ENCODE measurements at regions not wholly inside any gene's neighbourhood (a gene's known extent, or its start where the extent isn't known, plus 50 kb on each side); places are given as distances from the start of the nearest gene placed in this dataset.
"Not testable (repeated sequence)": the region's sequence is repeated elsewhere in the genome, so short reads cannot be mapped to it uniquely, and the experiment has no call there.

DNA sequence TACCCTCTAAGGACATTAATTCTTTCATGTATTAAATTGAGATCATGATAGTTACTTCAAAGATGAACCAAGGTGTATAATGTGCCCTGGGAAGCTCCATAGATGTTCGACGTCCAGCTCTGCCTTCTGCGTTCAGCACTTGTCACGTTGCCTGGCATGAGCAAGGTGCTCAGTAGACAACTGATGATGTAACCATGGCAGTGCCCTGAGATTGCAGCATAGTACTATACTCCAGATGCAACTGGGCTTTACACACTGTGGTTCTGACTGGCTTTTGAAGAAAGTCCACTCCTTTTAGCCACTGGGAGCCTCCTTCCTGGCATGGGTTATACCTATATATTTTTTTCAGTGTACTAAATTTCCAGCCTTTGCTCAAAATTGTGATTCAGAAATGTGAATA lies 355.8 kb upstream of the SORCS1 start:
- no peak for DNase-seq (ENCODE audit: low read depth)

DNA sequence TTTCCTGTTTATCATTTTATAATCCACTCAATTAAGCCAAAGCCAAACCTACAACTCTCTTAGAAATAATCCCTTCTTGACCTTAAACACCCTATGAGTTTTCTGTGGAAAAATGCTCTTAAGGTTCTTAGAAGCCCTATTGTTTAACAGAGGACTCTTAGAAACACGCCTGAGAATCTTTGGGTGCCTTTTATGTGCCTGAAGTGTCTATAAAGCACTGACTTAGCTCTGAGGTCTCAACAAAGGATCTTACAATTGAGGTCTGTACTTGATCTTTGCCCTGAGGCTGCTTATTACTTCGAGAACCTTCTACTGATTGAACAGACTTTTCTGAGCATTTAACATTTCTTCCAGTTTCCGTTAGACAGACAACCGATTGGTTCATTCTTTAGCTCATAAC lies 353.3 kb upstream of the SORCS1 start:
- no peak for DNase-seq (ENCODE audit: low read depth)

DNA sequence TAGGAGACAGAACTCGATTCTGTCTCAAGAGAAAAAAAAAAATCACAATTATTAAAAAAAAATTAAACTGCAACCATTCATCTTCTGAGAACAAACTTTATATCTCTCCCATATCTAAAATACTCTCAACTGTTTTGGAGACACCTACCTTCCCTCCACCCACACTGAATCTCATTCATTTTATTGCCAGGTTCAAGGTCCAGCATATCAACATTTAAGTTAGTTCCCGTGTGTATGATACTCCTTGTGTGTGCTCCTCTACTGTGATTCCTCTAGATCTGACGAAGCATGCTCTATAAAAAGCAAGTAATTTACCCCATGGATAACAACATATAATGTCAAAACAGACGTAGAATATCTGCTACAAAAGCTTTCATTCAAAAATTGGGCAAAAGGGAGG lies 351.8 kb upstream of the SORCS1 start:
- DNase-seq (ENCODE audit: low read depth) = no peak

DNA sequence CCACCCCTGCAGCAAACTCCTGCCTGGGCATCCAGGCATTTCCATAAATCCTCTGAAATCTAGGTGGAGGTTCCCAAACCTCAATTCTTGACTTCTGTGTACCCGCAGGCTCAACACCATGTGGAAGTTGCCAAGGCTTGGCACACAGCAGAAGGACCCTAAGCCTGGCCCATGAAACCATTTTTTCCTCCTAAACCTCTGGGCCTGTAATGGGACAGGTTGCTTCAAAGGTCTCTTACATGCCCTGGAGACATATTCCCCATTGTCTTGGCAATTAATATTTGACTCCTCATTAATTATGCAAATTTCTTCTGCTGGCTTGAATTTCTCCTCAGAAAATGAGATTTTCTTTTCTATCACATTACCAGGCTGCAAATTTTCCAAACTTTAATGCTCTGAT lies 339.5 kb upstream of the SORCS1 start:
- DNase-seq (ENCODE audit: low read depth) = not testable (repeated sequence)

DNA sequence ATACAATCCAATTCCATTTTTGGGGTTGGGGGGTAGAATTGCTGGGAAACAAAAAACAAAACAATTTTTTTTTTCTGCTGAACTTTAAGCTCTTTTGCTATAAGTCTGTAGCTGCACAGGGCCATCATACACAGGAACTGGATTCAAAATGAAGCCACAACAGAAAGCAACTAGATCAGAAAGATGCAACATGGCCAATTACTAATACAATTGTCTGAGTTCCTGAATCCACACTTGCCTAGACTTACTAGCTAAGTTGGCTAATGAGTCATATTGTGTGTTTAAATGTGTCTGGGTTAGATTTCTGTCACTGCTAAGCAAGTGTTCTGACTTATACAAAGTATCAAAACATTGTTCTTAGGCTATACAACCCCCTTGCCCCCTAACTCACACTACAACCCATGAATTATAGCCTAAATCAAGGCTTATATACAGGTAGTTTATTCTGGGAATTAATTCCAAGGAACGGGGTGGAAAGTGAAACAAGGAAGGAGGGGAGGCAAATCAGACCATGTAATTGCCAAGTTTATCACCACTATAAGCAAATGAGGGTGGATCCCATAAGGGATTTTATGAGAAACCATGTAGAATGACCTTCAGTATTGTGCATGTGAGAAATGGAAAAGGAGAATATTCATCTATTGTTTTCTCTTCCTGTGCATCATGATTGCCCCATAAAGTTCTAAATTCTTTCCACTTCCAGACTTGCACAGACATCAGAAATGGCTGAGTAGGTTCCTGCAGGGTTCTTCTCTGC lies 337.9 kb upstream of the SORCS1 start:
- DNase-seq (ENCODE audit: low read depth) = no peak

DNA sequence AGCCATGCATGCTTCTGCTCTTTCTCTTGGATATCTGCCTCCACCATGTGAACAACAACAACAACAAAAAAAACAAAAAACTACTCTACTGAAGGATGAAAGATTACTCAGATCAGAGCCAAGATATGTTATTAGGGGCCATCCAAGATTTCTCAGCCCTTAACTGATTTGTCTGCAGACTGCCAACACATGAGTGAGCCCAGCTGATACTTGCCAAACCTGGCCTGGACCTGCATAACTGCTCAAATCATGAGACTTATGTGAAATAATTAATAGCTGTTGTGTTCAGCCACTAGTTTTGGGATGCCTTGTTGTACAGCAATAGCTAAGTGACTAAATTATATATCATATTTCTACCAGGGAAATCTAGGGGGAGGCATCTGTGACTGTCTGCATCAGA lies 334.5 kb upstream of the SORCS1 start:
- no peak for DNase-seq (ENCODE audit: low read depth)

DNA sequence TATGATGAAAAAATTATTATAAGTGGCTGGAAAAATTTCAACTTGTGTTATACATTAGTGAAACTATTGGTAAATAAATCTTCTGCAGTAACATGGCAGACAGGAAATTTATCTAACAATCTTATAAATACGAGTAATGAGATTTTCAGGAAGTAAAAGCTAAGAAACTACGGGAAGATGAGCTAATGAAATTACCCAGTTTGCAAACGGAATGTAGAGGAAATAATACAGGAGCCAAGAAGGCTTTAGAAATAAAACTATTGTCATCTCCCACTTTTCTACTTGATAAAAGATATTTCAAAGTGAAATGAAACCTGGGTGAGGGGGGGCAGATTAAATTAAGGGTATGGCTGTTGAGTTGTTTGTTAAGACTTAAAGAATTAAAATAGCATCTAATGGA lies 332.5 kb upstream of the SORCS1 start:
- DNase-seq (ENCODE audit: low read depth) = no peak

DNA sequence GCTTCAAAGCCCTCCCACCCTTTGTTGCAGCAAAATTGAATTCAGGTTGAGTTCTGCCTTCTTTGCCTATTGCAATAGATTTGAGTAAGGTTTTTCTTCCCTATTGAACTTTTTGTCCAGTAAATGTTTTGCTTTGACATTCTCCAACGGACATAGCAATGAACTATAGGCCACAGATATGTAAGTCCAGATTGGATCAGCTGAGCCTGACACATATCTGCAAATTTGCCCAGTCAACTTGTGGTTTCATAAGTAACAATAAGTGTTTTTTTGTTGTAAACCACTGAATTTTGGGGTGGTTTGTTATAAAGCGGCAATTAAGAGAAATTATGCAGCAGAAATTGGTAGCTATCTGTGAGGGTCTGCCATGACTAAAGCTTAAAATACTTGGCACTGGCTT lies 332.1 kb upstream of the SORCS1 start:
- DNase-seq (ENCODE audit: low read depth) = no peak

DNA sequence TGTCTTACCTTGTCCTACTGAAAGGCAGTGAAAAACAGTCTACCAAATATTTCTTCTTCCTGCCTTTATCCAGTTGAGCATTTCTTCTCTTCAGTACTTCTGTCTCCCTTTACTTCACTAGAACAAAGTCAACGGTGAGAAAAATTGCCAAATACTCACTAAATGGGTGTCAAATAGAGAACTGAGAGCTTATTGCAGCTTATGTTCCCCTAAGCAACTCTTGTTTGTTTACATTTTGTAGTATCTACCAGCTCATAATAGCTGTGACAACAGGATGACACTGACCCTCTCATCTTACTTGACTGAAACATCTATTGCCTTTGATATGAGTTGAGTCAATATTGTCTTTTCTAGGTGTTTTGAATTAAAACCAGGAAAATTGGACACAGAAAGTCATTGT lies 327.9 kb upstream of the SORCS1 start:
- DNase-seq (ENCODE audit: low read depth) = no peak

DNA sequence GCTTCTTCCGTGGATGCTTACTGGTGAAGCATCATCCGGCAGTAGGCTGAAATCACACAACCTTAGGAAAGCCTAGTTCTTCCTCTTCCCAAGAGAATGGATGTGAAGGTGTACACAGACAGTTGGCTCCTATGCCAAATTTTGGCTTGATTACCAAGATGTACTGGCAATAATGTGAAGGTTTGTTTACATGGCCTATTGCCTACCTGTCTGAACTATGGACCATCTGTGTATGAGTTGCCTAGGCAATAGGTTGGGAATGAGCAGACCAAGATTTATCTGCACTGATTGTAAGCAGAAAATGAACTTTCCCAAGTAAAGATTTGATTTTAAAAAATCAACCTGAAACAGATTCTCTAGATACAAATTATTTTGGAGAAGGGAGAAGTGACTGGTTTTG lies 325.9 kb upstream of the SORCS1 start:
- DNase-seq (ENCODE audit: low read depth) = no peak

DNA sequence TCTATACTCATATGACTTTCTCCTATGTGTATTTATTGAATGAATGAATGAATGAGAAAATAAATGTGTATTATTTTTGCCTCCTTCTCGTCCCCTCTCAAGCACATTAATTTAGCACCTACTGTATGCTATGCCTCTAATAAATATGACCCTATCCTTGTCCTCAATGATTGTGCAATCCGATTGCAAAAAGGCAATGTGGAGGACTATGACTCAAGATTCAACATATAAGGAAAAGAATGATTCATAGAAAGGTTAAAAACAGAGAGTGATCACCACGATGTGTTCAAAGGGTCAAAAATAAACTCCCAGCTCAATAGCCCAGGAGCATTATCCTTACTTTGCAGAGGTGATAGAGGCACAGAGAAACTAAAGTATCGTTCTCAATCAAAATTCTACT lies 322.8 kb upstream of the SORCS1 start:
- no peak for DNase-seq (ENCODE audit: low read depth)

DNA sequence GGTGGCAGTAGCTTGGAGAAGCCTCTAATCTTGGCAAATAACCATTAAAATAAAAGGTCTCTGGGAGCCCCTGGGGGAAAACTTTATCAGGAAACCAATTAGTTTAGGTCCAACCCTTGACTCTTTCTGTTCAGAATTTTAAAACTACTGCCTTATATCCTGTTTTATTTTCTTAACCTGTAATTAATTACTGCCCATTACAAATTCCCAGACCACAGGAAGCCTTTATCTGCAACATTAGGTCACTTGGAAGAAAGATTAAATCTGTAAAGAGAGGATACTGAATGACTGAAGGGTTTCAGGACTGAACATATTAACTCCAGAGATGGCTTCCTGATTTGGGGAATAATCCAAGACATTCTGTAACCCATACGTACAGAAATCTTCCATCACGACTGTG lies 320.5 kb upstream of the SORCS1 start:
- DNase-seq (ENCODE audit: low read depth) = no peak

DNA sequence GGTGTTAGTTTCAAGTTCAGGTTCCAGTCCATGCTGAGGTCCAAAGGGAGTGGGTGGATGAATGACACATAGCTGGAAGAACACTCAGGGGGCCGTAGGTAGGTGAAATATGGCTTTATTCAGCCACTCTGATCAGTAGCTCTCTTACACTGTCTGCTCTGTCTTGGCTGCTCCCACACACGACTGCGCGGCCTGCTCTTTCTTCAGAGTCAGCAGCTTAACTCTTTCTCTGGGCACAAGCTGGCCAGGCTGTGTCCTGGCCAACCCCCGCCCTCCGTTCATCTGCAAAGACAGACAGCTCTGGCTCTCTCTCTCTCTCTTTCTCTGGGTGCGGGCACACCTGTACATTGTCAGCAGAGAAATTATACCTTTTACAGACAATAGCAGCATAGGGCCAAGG lies 317.4 kb upstream of the SORCS1 start:
- no peak for DNase-seq (ENCODE audit: low read depth)

DNA sequence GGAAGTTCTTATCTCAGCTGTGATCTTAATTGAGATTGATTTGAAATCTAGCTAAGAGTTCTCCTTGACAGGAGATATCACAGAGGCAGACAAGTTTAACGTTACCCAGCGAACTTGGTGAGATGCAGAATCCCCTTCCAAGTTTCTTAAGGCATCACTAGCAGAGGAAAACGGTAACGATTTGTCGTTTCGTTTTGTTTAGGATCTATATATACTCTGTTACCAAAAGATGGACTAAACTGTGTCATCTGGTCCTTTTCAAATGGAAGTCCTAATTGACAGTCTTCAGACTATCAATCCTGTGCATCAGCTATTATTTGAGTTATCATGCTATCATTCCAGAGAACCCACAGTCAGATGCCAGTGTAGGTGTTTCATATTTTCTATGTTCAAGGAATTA lies 316.7 kb upstream of the SORCS1 start:
- DNase-seq (ENCODE audit: low read depth) = no peak

DNA sequence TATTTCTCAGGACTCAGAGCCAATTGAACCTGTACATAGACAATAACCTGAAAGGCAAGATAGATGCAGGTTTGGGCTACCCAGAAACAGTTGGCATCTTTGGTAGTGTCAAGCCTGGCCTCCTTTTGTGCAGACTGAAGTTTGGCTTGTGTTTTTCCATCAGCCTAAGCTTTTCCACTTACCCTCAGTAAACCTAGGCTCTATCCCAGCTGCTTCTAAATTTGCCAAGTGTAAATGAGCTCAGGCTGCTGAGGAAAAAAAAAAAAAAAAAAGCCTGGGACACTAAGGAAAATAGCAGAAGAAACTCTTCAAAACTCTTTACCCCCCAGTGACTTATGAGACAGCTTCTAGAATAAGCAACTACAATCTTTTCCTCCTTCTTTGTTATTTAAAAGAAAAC lies 316.3 kb upstream of the SORCS1 start:
- no peak for DNase-seq (ENCODE audit: low read depth)

DNA sequence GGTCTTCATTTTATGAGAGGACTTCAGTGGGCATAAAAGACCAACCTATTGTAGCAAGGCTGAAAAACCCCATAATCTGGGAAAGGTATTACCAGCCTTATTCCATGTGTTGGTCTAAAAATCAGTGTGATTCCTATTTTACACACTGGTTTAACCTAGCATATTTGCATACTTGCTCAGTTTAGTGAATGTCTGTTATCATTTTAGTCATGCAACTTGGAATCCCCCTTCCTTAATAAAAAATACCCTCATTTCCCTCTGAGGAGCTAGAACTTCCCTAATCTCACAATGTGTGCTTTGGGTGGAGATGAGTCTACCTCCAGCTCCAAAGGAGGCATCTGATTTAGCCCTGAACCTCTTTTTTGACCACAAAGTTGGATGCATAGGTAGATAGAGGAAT lies 312.8 kb upstream of the SORCS1 start:
- DNase-seq (ENCODE audit: low read depth) = no peak

DNA sequence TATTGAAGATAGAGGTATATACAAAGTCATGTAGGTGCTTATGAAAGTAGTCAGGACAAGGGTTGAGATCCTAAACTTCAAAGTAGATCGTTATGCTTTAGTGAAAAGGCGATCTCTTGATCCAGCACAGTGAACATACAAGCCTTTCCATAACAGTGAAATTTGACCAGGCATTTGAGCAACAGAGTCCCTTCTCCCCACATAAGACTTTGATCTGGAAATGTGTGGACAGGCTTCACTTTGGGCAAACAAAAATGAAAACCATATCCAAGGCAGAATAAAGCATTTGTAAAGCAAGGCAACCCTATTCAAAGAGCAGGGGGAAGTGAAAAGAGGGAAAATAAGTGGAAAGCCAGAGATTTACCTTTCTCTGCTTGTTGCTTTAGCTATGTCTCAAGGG lies 311.9 kb upstream of the SORCS1 start:
- DNase-seq (ENCODE audit: low read depth) = no peak

DNA sequence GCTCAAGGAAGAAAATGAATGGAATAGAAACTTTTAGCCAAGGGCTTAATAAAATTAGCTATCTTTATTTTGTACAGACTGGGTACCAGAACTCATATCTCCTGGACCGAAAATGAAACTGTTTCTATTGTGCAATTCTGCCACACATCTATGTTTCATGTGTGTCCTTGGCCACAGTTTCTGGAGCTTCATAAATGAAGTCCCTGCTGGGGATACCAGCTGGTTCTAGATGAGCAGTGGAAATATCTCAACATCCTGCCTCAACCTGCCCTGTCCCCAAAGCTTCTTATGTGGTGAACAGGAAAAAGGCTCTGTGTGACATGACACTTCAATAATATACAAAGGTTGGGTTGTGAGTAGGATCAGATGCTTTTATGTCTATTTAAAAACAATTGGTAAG lies 310.1 kb upstream of the SORCS1 start:
- no peak for DNase-seq (ENCODE audit: low read depth)

DNA sequence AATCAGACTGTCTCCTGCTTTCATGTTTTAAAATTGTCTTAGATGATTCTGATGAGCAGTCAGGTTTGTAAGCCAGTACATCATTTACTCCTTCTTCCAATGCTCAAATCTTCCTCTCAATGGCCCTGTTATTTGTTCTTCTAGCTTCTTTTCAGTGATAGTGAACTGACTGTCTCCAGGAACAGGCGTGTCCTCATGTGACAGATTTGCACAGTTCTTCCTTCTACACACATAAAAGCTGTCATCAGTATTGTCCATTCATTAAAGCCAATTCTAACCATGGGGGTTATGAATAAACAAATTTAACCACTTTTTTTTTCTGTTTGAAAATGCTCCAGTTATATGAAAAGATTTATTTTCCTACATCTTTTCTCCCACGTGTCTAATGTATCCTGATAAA lies 308.7 kb upstream of the SORCS1 start:
- DNase-seq (ENCODE audit: low read depth) = no peak

DNA sequence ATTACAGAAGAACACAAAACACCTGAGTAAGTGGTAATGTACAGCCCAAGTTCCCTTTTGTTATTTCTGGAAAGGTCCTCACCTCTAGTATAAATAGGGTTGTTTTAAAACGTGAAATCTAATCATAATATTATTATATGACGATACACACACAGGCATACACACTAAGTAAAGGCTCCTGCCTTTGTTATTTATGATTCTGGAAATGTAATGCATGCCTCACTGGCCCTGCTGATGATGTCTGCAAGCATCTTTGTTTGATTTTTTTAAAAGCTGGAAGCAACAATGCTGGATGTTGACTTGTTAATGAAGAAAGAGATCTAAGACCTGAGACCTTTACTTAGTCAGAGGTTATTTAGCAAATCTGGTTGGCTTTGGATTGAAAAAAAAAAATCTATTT lies 307.4 kb upstream of the SORCS1 start:
- DNase-seq (ENCODE audit: low read depth) = no peak

DNA sequence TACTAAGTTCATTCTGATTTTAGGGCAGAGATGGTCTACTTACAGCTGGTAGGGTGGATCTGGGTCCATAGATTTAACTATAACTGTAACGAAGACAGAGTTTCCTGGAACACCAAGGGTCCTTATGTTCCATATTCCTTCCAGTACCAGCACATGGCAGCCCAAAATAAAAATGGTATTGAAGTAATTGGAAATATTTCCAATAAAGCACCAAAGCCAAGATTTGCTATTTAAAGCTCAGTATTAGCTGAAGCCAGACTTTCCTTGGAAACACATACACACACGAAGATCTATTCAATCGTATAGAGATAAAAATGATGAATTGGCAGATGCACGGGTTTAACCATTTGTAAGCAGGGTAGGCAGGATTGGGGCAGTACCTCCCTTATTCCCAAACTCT lies 289.1 kb upstream of the SORCS1 start:
- DNase-seq (ENCODE audit: low read depth) = no peak

DNA sequence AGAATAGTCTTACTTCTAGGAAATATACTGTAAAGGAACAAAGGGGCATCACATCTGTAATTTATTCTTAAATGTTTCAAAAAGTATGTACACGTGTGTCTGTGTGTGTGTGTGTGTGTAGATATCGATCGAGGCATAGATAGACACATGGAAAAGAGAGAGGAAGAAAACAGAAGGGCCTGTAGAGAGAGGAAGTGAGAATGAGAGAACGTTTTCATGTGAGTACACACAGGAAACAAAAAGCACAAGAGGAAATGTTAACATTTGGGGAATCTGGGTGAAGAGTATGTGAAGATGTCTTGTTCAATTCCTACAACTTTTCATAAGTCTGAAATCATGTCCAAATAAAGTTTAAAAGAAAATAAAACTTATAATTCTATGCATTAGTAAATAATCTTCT lies 286.5 kb upstream of the SORCS1 start:
- DNase-seq (ENCODE audit: low read depth) = no peak

DNA sequence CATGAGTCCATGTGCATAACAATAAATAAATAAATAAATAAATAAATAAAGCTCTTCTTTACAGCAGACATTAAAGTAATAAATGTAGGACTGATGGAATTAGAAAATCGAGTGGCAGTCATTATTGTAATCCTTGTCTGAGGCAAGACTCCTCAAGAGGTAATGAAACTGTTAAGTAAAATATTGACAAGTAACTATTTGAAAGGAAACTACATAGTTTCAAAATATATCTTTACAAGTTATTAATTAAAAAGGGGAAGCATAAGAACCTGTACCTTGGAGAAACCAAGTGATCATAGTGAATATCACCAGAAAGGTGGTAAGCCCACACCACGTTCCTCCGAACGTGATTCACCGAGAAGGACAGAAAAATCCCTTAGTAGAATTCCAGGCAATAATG lies 285.6 kb upstream of the SORCS1 start:
- DNase-seq (ENCODE audit: low read depth) = no peak

DNA sequence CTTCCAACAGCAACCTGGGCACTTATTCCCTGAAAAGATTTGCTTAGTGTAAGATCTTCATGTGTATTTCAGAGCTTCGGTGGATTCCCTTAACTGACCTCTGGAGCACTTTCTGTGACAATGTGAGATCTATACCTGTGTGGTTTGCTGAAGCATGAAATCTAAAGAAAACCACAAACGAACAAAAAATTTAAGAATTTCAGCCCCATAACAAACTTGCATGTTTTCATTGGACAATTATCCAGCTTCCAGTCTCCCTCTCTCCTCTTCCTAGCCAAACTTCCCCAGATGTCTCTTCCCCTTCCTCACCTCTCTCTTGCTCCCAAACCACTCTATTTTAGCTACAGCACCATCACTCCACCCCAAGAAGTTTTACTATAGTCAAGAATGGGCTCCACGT lies 279.9 kb upstream of the SORCS1 start:
- DNase-seq (ENCODE audit: low read depth) = no peak

DNA sequence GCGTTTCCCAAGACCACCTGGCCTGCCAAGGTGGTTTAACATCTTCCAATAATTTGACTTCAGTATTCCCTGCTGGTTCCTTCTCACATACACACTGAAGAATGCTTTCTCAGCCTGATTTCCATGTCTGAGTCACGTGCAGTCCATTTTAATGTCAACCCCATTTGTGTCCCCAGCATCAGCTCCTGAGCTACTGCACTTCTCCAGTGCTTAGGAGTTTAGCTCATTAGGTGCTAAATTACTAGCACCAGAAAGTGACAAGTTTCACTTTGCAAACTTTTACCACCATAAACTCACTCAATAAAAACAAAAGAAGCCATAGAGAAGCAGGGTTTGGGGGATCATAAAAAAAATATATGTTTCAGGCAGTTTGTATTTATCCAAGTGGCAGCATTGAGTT lies 279.3 kb upstream of the SORCS1 start:
- no peak for DNase-seq (ENCODE audit: low read depth)

Data from HS-27A (cell line).